ENCODE measurements at regions not wholly inside any gene's neighbourhood (a gene's known extent, or its start where the extent isn't known, plus 50 kb on each side); places are given as distances from the start of the nearest gene placed in this dataset.

GRCh38 chr3:72476139-72476483 is 372.1 kb downstream of the SHQ1 start:
- no peak for FAIRE-seq

More at GRCh38 chr3:72476139-72476483, 372.1 kb downstream of the SHQ1 start:
- Histone ChIP-seq H2BK120ac (replicated peaks; ENCODE audit: low read depth, low read length) (no peak overlapping the region), H3K4me1 (replicated peaks in 1 of 4; ENCODE audit: control insufficient read depth in 3 of 4, insufficient read depth in 4 of 4, low read length in 3 of 4) (peaks cover 0 to 3% (median 0%) of the 10 kb centered on the region in 4 experiments; a peak in 1 of 7 replicates), H3K18ac (ENCODE audit: extremely low read depth, low read length) (no peak overlapping the region), H3K4ac (replicated peaks; ENCODE audit: insufficient read length, low read depth, low read length) (no peak overlapping the region), H3K56ac (replicated peaks; ENCODE audit: insufficient read length, low read depth, low read length) (no peak overlapping the region), H2AFZ (ENCODE audit: low read length) (no peak overlapping the region), H3K27me3 (replicated peaks in 1 of 4; ENCODE audit: control insufficient read depth in 3 of 4, extremely low read depth in 1 of 4, insufficient read depth in 3 of 4, low read length in 3 of 4) (no peaks in the 10 kb centered on the region), H2BK5ac (ENCODE audit: low read depth, low read length) (no peak overlapping the region), H4K91ac (replicated peaks; ENCODE audit: insufficient read length, low read length) (no peak overlapping the region), H3K23ac (ENCODE audit: insufficient read length) (no peak overlapping the region), H3K14ac (ENCODE audit: insufficient read length) (no peak overlapping the region), H2BK20ac (ENCODE audit: low read length) (no peak overlapping the region), H2BK12ac (ENCODE audit: low read depth, low read length) (no peak overlapping the region), H3K4me2 (ENCODE audit: insufficient read depth in 1 of 2, low read depth in 2 of 2, low read length in 2 of 2) (no peak overlapping the region), H4K8ac (ENCODE audit: extremely low read depth, insufficient read depth, low read length) (no peak overlapping the region), H3K9ac (replicated peaks in 1 of 4; ENCODE audit: extremely low read depth in 1 of 4, low read depth in 3 of 4, low read length in 3 of 4) (no peak overlapping the region), H3K4me3 (ENCODE audit: extremely low read depth in 1 of 4, insufficient read depth in 2 of 4, low read depth in 3 of 4, low read length in 4 of 4) (no peak overlapping the region), H3K23me2 (ENCODE audit: low read depth, low read length) (no peaks in the 10 kb centered on the region; the same call in 1 of the 2 replicates), H3K79me1 (ENCODE audit: low read depth, low read length) (no peaks in the 10 kb centered on the region), H3K36me3 (ENCODE audit: control insufficient read depth in 2 of 4, insufficient read depth in 4 of 4, low read length in 3 of 4) (no peaks in the 10 kb centered on the region), H2BK15ac (ENCODE audit: low read length) (no peak overlapping the region), H4K5ac (ENCODE audit: insufficient read length, low read depth, low read length) (no peak overlapping the region), H2AK5ac (ENCODE audit: low read depth, low read length) (no peak overlapping the region), H3K9me3 (ENCODE audit: insufficient read depth in 2 of 2, low read depth in 1 of 2, low read length in 1 of 2) (no peaks in the 10 kb centered on the region), H4K20me1 (replicated peaks in 1 of 2; ENCODE audit: control insufficient read depth in 1 of 2, insufficient read depth in 2 of 2, low read length in 2 of 2) (no peaks in the 10 kb centered on the region), H3K79me2 (ENCODE audit: control insufficient read depth in 1 of 2, insufficient read depth in 2 of 2, low read length in 2 of 2) (no peaks in the 10 kb centered on the region), H3K27ac (ENCODE audit: low read depth, low read length) (no peak overlapping the region)
- CTCF ChIA-PET (ENCODE audit: partially characterized antibody), result interaction anchor here (1.1 to 1.2 kb wide), 2 partner anchors 11 to 190 kb away, joined by 3 to 4 read pairs; no protein-coding TSS in a partner anchor
- DNase-seq (ENCODE audit: low read depth in 1 of 2, low spot score in 2 of 2), result no peak
- POLR2A ChIA-PET (ENCODE audit: partially characterized antibody), result interaction anchor here (1.2 kb wide), 1 partner anchor 16 kb away, joined by 3 read pairs; no protein-coding TSS in a partner anchor
- TF ChIP-seq TAF1 (IDR thresholded peaks at IDR 0.05; ENCODE audit: low read depth, low read length) (no peak), KDM1A (IDR thresholded peaks at IDR 0.05; ENCODE audit: borderline replicate concordance, low read length) (no peak), SIX5 (IDR thresholded peaks at IDR 0.05; ENCODE audit: low read depth, low read length) (no peak), RBBP5 (IDR thresholded peaks at IDR 0.05; ENCODE audit: borderline replicate concordance, low read depth, low read length) (no peak), BRCA1 (IDR thresholded peaks at IDR 0.05; ENCODE audit: low read depth, low read length) (no peak), EGR1 (IDR thresholded peaks at IDR 0.05; ENCODE audit: borderline replicate concordance, low read depth, low read length) (no peak), CTCF (IDR thresholded peaks at IDR 0.05; ENCODE audit: control extremely low read depth in 1 of 3, insufficient read depth in 1 of 3, low read depth in 1 of 3, low read length in 3 of 3) (no peak), PHF8 (conservative IDR thresholded peaks at IDR 0.05; ENCODE audit: low read depth, low read length) (no peak), JUN (IDR thresholded peaks at IDR 0.05; ENCODE audit: low read depth, low read length) (no peak), SP4 (IDR thresholded peaks at IDR 0.05; ENCODE audit: low read length) (no peak), SIRT6 (IDR thresholded peaks at IDR 0.05; ENCODE audit: low read length) (no peak), CHD1 (IDR thresholded peaks at IDR 0.05; ENCODE audit: low read depth, low read length) (no peak), NANOG (IDR thresholded peaks at IDR 0.05; ENCODE audit: insufficient read depth, low read depth, low read length, poor library complexity, severe bottlenecking) (no peak), SAP30 (IDR thresholded peaks at IDR 0.05; ENCODE audit: insufficient read depth, insufficient replicate concordance, low read length) (no peak)

All from H1 (cell line).